ENCODE measurements at regions not wholly inside any gene's neighbourhood (a gene's known extent, or its start where the extent isn't known, plus 50 kb on each side); places are given as distances from the start of the nearest gene placed in this dataset.

DNA sequence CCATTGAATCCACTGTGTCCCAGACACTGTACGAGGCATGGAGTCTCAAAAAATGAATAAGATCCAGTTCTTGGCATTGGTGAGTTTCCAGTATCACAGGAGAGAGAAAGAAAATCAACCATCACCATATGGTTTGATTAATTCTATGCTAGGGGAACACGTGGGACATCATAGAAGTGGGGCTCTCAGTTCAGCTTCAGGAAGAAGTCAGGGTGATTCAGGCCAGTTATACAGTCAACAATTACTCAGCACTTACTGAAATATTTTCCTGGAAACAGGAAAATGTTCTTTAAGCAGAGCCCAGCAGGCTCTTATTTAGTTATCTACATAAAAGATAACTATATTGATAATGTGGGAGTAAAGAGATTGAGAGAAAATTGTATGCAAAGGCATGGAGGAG is 407.2 kb downstream of the NOVA1 start:
- no peak overlapping the region for H3K4me3 ChIP-seq
- H3K9me3 ChIP-seq: no peaks in the 10 kb centered on the region
- no peaks in the 10 kb centered on the region for H3K36me3 ChIP-seq
- DNase-seq (no peak), ATAC-seq (ENCODE audit: low FRiP score in 2 of 2) (no peak)
- no peaks in the 10 kb centered on the region for H3K4me1 ChIP-seq
- WGBS, 2 donors: 34 to 46% methylated on average over 2 of the region's 2 CpGs
- no peaks in the 10 kb centered on the region for H3K27me3 ChIP-seq
- no peak overlapping the region for H3K27ac ChIP-seq
- TF ChIP-seq, protein P1, sequence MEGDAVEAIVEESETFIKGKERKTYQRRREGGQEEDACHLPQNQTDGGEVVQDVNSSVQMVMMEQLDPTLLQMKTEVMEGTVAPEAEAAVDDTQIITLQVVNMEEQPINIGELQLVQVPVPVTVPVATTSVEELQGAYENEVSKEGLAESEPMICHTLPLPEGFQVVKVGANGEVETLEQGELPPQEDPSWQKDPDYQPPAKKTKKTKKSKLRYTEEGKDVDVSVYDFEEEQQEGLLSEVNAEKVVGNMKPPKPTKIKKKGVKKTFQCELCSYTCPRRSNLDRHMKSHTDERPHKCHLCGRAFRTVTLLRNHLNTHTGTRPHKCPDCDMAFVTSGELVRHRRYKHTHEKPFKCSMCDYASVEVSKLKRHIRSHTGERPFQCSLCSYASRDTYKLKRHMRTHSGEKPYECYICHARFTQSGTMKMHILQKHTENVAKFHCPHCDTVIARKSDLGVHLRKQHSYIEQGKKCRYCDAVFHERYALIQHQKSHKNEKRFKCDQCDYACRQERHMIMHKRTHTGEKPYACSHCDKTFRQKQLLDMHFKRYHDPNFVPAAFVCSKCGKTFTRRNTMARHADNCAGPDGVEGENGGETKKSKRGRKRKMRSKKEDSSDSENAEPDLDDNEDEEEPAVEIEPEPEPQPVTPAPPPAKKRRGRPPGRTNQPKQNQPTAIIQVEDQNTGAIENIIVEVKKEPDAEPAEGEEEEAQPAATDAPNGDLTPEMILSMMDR (IDR thresholded peaks at IDR 0.05): no peak
- no peak for TF ChIP-seq POLR2AphosphoS5 (IDR thresholded peaks at IDR 0.05)
- TF ChIP-seq EP300 (IDR thresholded peaks at IDR 0.05): no peak
- TF ChIP-seq POLR2A (IDR thresholded peaks at IDR 0.05): no peak

DNA sequence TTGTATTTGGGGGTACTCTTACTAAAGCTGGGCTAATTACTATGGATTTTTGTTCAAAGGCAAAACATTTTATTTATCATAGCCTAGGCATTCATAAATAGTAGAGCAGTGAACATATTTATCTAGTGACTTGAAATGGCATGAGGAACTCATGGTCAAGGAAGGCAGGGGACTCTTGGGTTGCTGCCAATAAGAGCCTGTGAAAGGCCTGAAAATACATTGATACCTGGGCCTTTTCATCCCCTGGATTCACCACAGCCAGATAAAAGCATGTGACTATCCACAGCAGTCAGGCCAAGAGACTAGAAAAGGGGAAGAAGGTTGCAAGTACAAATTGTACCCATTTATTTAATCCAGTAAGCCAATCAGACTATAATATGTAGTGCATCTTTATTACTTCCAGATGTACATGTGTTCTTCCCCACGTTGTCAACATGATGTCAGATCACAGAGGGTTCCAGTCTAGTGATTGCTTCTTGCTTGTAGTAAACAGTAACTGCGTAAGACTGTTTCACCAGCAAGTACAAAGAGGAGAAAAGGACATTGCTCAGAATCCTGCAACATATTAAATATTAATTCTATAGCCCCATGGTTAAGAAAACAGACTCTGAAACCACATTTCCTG is 409.7 kb downstream of the NOVA1 start:
- TF ChIP-seq POLR2AphosphoS5 (IDR thresholded peaks at IDR 0.05) (no peak), EP300 (IDR thresholded peaks at IDR 0.05) (no peak), POLR2A (IDR thresholded peaks at IDR 0.05) (no peak)
- TF ChIP-seq, protein P1 (IDR thresholded peaks at IDR 0.05): no peak
- H3K36me3 ChIP-seq: no peaks in the 10 kb centered on the region
- no peaks in the 10 kb centered on the region for H3K9me3 ChIP-seq
- H3K27me3 ChIP-seq: no peaks in the 10 kb centered on the region
- H3K27ac ChIP-seq: no peak overlapping the region
- peak in 1 of 2 donors; percentile 69 for ATAC-seq (ENCODE audit: low FRiP score in 2 of 2)
- DNase-seq: no peak
- no peak overlapping the region for H3K4me3 ChIP-seq
- 67 to 79% methylated on average over 2 of the region's 2 CpGs for WGBS, 2 donors
- H3K4me1 ChIP-seq: no peaks in the 10 kb centered on the region

DNA sequence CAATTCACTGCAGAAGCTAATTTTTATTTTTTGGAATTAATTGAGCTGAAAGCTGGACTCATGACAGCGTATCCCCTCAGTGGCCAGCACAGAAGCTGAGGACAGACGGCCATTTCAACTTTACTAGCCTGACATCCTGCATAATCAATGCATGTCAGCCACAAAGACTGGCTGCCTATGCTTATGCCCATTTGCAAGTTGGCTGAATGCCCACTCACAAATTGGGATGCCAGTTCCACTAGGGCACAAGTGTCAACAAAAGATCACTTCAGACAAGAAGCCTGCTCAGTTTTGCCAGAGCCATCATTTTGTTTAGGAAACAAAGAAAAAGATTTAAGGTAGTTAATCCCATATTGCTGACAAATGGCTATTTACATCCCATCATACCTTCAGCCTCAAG is 417.6 kb downstream of the NOVA1 start:
- TF ChIP-seq EP300 (IDR thresholded peaks at IDR 0.05) (no peak), POLR2AphosphoS5 (IDR thresholded peaks at IDR 0.05) (no peak), POLR2A (IDR thresholded peaks at IDR 0.05) (no peak)
- TF ChIP-seq, protein P1 (IDR thresholded peaks at IDR 0.05): no peak
- no peak for ATAC-seq (ENCODE audit: low FRiP score in 2 of 2)

DNA sequence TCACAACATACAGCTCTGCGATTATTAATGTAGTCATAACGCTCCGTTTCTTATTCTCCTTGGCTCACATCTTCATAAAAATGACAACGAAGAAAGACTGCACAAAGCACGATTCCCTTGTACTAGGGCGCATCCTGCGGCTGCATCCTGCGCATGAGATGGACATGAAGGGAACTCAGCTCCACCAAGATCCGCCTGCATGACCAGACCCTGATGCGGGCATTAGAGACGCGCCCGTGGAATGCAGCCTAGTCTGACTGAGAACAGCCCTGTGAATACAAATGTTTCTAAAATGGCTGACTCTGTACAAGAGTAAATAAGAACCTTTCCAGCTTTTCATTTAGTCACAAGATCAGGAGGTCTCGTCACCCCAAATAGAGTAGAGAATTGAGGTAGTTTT is 422.2 kb downstream of the NOVA1 start:
- Histone ChIP-seq H3K4me1 (no peaks in the 10 kb centered on the region), H3K27me3 (no peaks in the 10 kb centered on the region), H3K27ac (no peak overlapping the region), H3K4me3 (no peak overlapping the region), H3K9me3 (no peaks in the 10 kb centered on the region), H3K36me3 (no peaks in the 10 kb centered on the region)
- WGBS, 2 donors: 92% methylated on average over 14 of the region's 14 CpGs
- DNase-seq (no peak), ATAC-seq (ENCODE audit: low FRiP score in 2 of 2) (no peak)
- TF ChIP-seq POLR2A (IDR thresholded peaks at IDR 0.05): no peak
- TF ChIP-seq, protein P1 (IDR thresholded peaks at IDR 0.05): no peak
- no peak for TF ChIP-seq EP300 (IDR thresholded peaks at IDR 0.05)
- no peak for TF ChIP-seq POLR2AphosphoS5 (IDR thresholded peaks at IDR 0.05)

More for the DNA sequence above, 417.6 kb downstream of the NOVA1 start:
- no peak for DNase-seq
- Histone ChIP-seq H3K27ac (no peak overlapping the region), H3K36me3 (no peaks in the 10 kb centered on the region), H3K4me1 (no peaks in the 10 kb centered on the region), H3K4me3 (no peak overlapping the region), H3K27me3 (no peaks in the 10 kb centered on the region), H3K9me3 (no peaks in the 10 kb centered on the region)
- 55 to 75% methylated on average over 2 of the region's 2 CpGs for WGBS, 2 donors

DNA sequence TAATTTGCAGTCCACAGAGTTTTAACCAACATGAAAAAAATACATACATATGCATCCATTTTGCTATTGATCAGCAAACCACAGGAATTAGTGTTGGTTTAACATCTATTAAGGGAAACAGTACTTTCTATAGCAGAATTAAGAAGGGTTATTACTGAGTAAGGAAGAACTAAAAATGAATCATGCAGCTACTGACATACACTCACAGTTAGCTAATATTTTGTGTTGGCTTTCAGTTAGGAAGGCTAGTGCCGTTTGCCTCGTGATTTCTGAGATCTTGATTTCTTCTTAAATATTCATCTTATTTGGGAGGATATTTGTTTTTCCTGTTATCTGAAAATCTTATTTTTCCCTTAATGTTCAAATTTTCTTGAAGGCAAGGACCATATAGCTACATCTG is 423.4 kb downstream of the NOVA1 start:
- no peak overlapping the region for H3K4me3 ChIP-seq
- 76 to 90% methylated on average over 2 of the region's 2 CpGs for WGBS, 2 donors
- no peak for TF ChIP-seq POLR2AphosphoS5 (IDR thresholded peaks at IDR 0.05)
- no peak for TF ChIP-seq EP300 (IDR thresholded peaks at IDR 0.05)
- TF ChIP-seq POLR2A (IDR thresholded peaks at IDR 0.05): no peak
- TF ChIP-seq, protein P1 (IDR thresholded peaks at IDR 0.05): no peak
- no peaks in the 10 kb centered on the region for H3K27me3 ChIP-seq
- H3K9me3 ChIP-seq: no peaks in the 10 kb centered on the region
- DNase-seq: no peak
- no peaks in the 10 kb centered on the region for H3K4me1 ChIP-seq
- ATAC-seq (ENCODE audit: low FRiP score in 2 of 2): no peak
- H3K36me3 ChIP-seq: no peaks in the 10 kb centered on the region
- H3K27ac ChIP-seq: no peak overlapping the region
